ENCODE measurements at regions not wholly inside any gene's neighbourhood (a gene's known extent, or its start where the extent isn't known, plus 50 kb on each side); places are given as distances from the start of the nearest gene placed in this dataset.

GRCh38 chr2:76455910-76456309 lies 745.2 kb upstream of the GCFC2 start:
- CTCF ChIA-PET: interaction anchor here (0.6 kb wide), 1 partner anchor 727 kb away, joined by 3 read pairs; no protein-coding TSS in a partner anchor
- no peak for TF ChIP-seq NFRKB (IDR thresholded peaks at IDR 0.05)
- TF ChIP-seq LEF1 (IDR thresholded peaks at IDR 0.05; ENCODE audit: borderline replicate concordance): no peak
- TF ChIP-seq SUZ12 (IDR thresholded peaks at IDR 0.05): no peak
- no peak for TF ChIP-seq FOXA1 (IDR thresholded peaks at IDR 0.05)
- no peak for TF ChIP-seq L3MBTL2 (conservative IDR thresholded peaks at IDR 0.05)
- no peak for TF ChIP-seq BHLHE40 (IDR thresholded peaks at IDR 0.05; ENCODE audit: borderline replicate concordance)
- no peak for TF ChIP-seq SP1 (IDR thresholded peaks at IDR 0.05)
- TF ChIP-seq PKNOX1 (IDR thresholded peaks at IDR 0.05): no peak
- POLR2A ChIA-PET: no interaction called here
- DNase-seq (ENCODE audit: extremely low spot score): no peak

GRCh38 chr2:76450024-76450475 lies 739.3 kb upstream of the GCFC2 start:
- ChIA-PET CTCF (no interaction called here), POLR2A (no interaction called here)
- no peak for DNase-seq (ENCODE audit: extremely low spot score)
- TF ChIP-seq ARNT (IDR thresholded peaks at IDR 0.05) (no peak), HDGF (IDR thresholded peaks at IDR 0.05; ENCODE audit: borderline replicate concordance) (no peak), LEF1 (IDR thresholded peaks at IDR 0.05; ENCODE audit: borderline replicate concordance) (no peak), CTBP1 (IDR thresholded peaks at IDR 0.05; ENCODE audit: borderline replicate concordance) (no peak)

GRCh38 chr2:76448956-76449355 lies 738.2 kb upstream of the GCFC2 start:
- CTCF ChIA-PET: no interaction called here
- POLR2A ChIA-PET: no interaction called here
- no peak for DNase-seq (ENCODE audit: extremely low spot score)
- TF ChIP-seq CTBP1 (IDR thresholded peaks at IDR 0.05; ENCODE audit: borderline replicate concordance): no peak
- TF ChIP-seq LEF1 (IDR thresholded peaks at IDR 0.05; ENCODE audit: borderline replicate concordance): no peak
- TF ChIP-seq FOXK2 (IDR thresholded peaks at IDR 0.05): no peak
- no peak for TF ChIP-seq ELF4 (IDR thresholded peaks at IDR 0.05)
- TF ChIP-seq FOXM1 (IDR thresholded peaks at IDR 0.05; ENCODE audit: borderline replicate concordance): no peak
- no peak for TF ChIP-seq SUZ12 (IDR thresholded peaks at IDR 0.05)
- no peak for TF ChIP-seq PKNOX1 (IDR thresholded peaks at IDR 0.05)
- no peak for TF ChIP-seq L3MBTL2 (conservative IDR thresholded peaks at IDR 0.05)
- TF ChIP-seq FOXA1 (IDR thresholded peaks at IDR 0.05): no peak
- TF ChIP-seq ZNF384 (IDR thresholded peaks at IDR 0.05): no peak
- no peak for TF ChIP-seq SP1 (IDR thresholded peaks at IDR 0.05)
- TF ChIP-seq HDGF (IDR thresholded peaks at IDR 0.05; ENCODE audit: borderline replicate concordance): no peak

- TF ChIP-seq BHLHE40 (IDR thresholded peaks at IDR 0.05; ENCODE audit: borderline replicate concordance): no peak
- TF ChIP-seq LEF1 (IDR thresholded peaks at IDR 0.05; ENCODE audit: borderline replicate concordance): no peak
- no peak for TF ChIP-seq FOXK2 (IDR thresholded peaks at IDR 0.05)
- POLR2A ChIA-PET: no interaction called here
- CTCF ChIA-PET: no interaction called here
- no peak for DNase-seq (ENCODE audit: extremely low spot score)
Measured at GRCh38 chr2:76447294-76447693, 736.6 kb upstream of the GCFC2 start.

GRCh38 chr2:76446872-76447271 lies 736.2 kb upstream of the GCFC2 start:
- ChIA-PET CTCF (no interaction called here), POLR2A (no interaction called here)
- no peak for TF ChIP-seq L3MBTL2 (conservative IDR thresholded peaks at IDR 0.05)
- no peak for DNase-seq (ENCODE audit: extremely low spot score)

- POLR2A ChIA-PET: no interaction called here
- TF ChIP-seq PKNOX1 (IDR thresholded peaks at IDR 0.05) (no peak), HDGF (IDR thresholded peaks at IDR 0.05; ENCODE audit: borderline replicate concordance) (no peak), ELF4 (IDR thresholded peaks at IDR 0.05) (no peak), NFRKB (IDR thresholded peaks at IDR 0.05) (no peak), FOXK2 (IDR thresholded peaks at IDR 0.05) (no peak), FOXM1 (IDR thresholded peaks at IDR 0.05; ENCODE audit: borderline replicate concordance) (no peak)
- DNase-seq (ENCODE audit: extremely low spot score): no peak
- CTCF ChIA-PET: no interaction called here
Measured at GRCh38 chr2:76445880-76446279, 735.2 kb upstream of the GCFC2 start.

- CTCF ChIA-PET: no interaction called here
- DNase-seq (ENCODE audit: extremely low spot score): no peak
- TF ChIP-seq LEF1 (IDR thresholded peaks at IDR 0.05; ENCODE audit: borderline replicate concordance): no peak
- TF ChIP-seq FOXM1 (IDR thresholded peaks at IDR 0.05; ENCODE audit: borderline replicate concordance): no peak
- TF ChIP-seq ARNT (IDR thresholded peaks at IDR 0.05): no peak
- TF ChIP-seq ZNF384 (IDR thresholded peaks at IDR 0.05): no peak
- no peak for TF ChIP-seq L3MBTL2 (conservative IDR thresholded peaks at IDR 0.05)
- no peak for TF ChIP-seq FOXK2 (IDR thresholded peaks at IDR 0.05)
- no peak for TF ChIP-seq NFRKB (IDR thresholded peaks at IDR 0.05)
- TF ChIP-seq ELF4 (IDR thresholded peaks at IDR 0.05): no peak
- TF ChIP-seq FOXA1 (IDR thresholded peaks at IDR 0.05): no peak
- TF ChIP-seq SUZ12 (IDR thresholded peaks at IDR 0.05): no peak
- no peak for TF ChIP-seq CTBP1 (IDR thresholded peaks at IDR 0.05; ENCODE audit: borderline replicate concordance)
- no peak for TF ChIP-seq HDGF (IDR thresholded peaks at IDR 0.05; ENCODE audit: borderline replicate concordance)
- no peak for TF ChIP-seq TARDBP (IDR thresholded peaks at IDR 0.05)
- no peak for TF ChIP-seq SP1 (IDR thresholded peaks at IDR 0.05)
- TF ChIP-seq PKNOX1 (IDR thresholded peaks at IDR 0.05): no peak
- TF ChIP-seq BHLHE40 (IDR thresholded peaks at IDR 0.05; ENCODE audit: borderline replicate concordance): no peak
- POLR2A ChIA-PET: no interaction called here
Measured at GRCh38 chr2:76444732-76445131, 734.0 kb upstream of the GCFC2 start.
